ENCODE measurements at regions not wholly inside any gene's neighbourhood (a gene's known extent, or its start where the extent isn't known, plus 50 kb on each side); places are given as distances from the start of the nearest gene placed in this dataset.

- Histone ChIP-seq H3K79me2 (ENCODE audit: insufficient read depth, low read length) (no peaks in the 10 kb centered on the region), H3K4me1 (ENCODE audit: insufficient read depth, low read length) (no peaks in the 10 kb centered on the region), H3K4ac (ENCODE audit: low read depth, low read length) (no peak overlapping the region), H3K9ac (ENCODE audit: extremely low read depth, insufficient read length, low read length) (no peak overlapping the region), H2AFZ (ENCODE audit: low read length) (no peak overlapping the region), H3K4me2 (ENCODE audit: insufficient read depth, insufficient read length, low read length) (no peak overlapping the region), H3K9me3 (ENCODE audit: control insufficient read depth, low read depth, low read length) (no peaks in the 10 kb centered on the region), H3K27ac (ENCODE audit: insufficient read length, low read depth, low read length) (no peak overlapping the region), H2BK20ac (ENCODE audit: low read depth, low read length, poor library complexity, severe bottlenecking) (no peak overlapping the region), H4K5ac (ENCODE audit: insufficient read length, low read depth, low read length) (no peak overlapping the region), H2AK5ac (ENCODE audit: insufficient read length, low read length) (no peak overlapping the region), H2BK12ac (ENCODE audit: insufficient read length, low read depth, low read length) (no peak overlapping the region), H3K14ac (ENCODE audit: insufficient read depth, low read length) (no peak overlapping the region), H4K8ac (replicated peaks; ENCODE audit: insufficient read length, low read depth, low read length) (no peak overlapping the region), H2BK5ac (ENCODE audit: insufficient read length, low read length) (no peak overlapping the region), H3K79me1 (ENCODE audit: insufficient read depth, low read depth, low read length, poor library complexity, severe bottlenecking) (no peaks in the 10 kb centered on the region), H3K23ac (ENCODE audit: insufficient read length, low read depth, low read length) (no peak overlapping the region), H4K20me1 (ENCODE audit: control insufficient read depth, insufficient read depth, insufficient read length) (no peaks in the 10 kb centered on the region), H3K23me2 (ENCODE audit: insufficient read length, low read depth, low read length, poor library complexity, severe bottlenecking) (no peaks in the 10 kb centered on the region), H3K18ac (ENCODE audit: insufficient read length, low read depth, low read length) (no peak overlapping the region), H3T11ph (ENCODE audit: low read length) (no peak overlapping the region), H4K91ac (ENCODE audit: insufficient read length, low read depth, low read length) (no peak overlapping the region), H2BK120ac (ENCODE audit: low read depth, low read length, poor library complexity, severe bottlenecking) (no peak overlapping the region), H3K27me3 (ENCODE audit: insufficient read depth, low read length) (no peaks in the 10 kb centered on the region), H2BK15ac (ENCODE audit: low read depth, low read length) (no peak overlapping the region), H3K56ac (ENCODE audit: insufficient read length, low read depth, low read length) (no peak overlapping the region)
- Mint-ChIP-seq H3K36me3 (ENCODE audit: insufficient read depth in 1 of 3, low read depth in 3 of 3) (no peaks in the 10 kb centered on the region), H3K27ac (no peak overlapping the region), H3K27me3 (ENCODE audit: low read depth) (peaks cover 1% of the 10 kb centered on the region), H3K4me3 (no peak overlapping the region), H3K9me3 (peaks cover 0 to 2% of the 10 kb centered on the region in 2 experiments; a peak in 2 of 5 replicates), H3K4me1 (peaks cover 6% of the 10 kb centered on the region in 2 experiments; a peak in 2 of 4 replicates)
- no CpG with 5 or more reads among the region's 3 CpGs for WGBS (ENCODE audit: extremely low coverage, insufficient read length, low lambda C conversion rate)
- no peak for TF ChIP-seq CTCF (conservative IDR thresholded peaks at IDR 0.05)
- no peak for DNase-seq
Observed at GRCh38 chr3:15903164-15903563, 105.4 kb upstream of the ANKRD28 start.
